ENCODE measurements at regions not wholly inside any gene's neighbourhood (a gene's known extent, or its start where the extent isn't known, plus 50 kb on each side); places are given as distances from the start of the nearest gene placed in this dataset.

GRCh38 chr6:99064834-99065233 is 117.1 kb upstream of the FBXL4 start:
- DNase-seq (ENCODE audit: low spot score) = no peak

- DNase-seq (ENCODE audit: low spot score) = no peak
These were observed 88.9 kb upstream of the FBXL4 start for GRCh38 chr6:99036672-99037071.

GRCh38 chr6:99032396-99032795 is 84.7 kb upstream of the FBXL4 start:
- DNase-seq (ENCODE audit: low spot score) = no peak

GRCh38 chr6:99031957-99032356 is 84.2 kb upstream of the FBXL4 start:
- no peak for DNase-seq (ENCODE audit: low spot score)

GRCh38 chr6:99030915-99031314 is 83.2 kb upstream of the FBXL4 start:
- DNase-seq (ENCODE audit: low spot score) = no peak

- no peak for DNase-seq (ENCODE audit: low spot score)
These were observed 78.4 kb upstream of the FBXL4 start for GRCh38 chr6:99026135-99026534.

- no peak for DNase-seq (ENCODE audit: low spot score)
These were observed 76.3 kb upstream of the FBXL4 start for GRCh38 chr6:99024089-99024488.

- DNase-seq (ENCODE audit: low spot score) = no peak
These were observed 74.4 kb upstream of the FBXL4 start for GRCh38 chr6:99022039-99022609.

GRCh38 chr6:99019381-99019780 is 71.6 kb upstream of the FBXL4 start:
- no peak for DNase-seq (ENCODE audit: low spot score)

- no peak for DNase-seq (ENCODE audit: low spot score)
These were observed 69.4 kb upstream of the FBXL4 start for GRCh38 chr6:99017150-99017549.

- no peak for DNase-seq (ENCODE audit: low spot score)
These were observed 68.6 kb upstream of the FBXL4 start for GRCh38 chr6:99016355-99016754.

GRCh38 chr6:99014061-99014460 is 66.3 kb upstream of the FBXL4 start:
- DNase-seq (ENCODE audit: low spot score) = no peak

GRCh38 chr6:99013661-99014060 is 65.9 kb upstream of the FBXL4 start:
- no peak for DNase-seq (ENCODE audit: low spot score)

- DNase-seq (ENCODE audit: low spot score) = no peak
These were observed 65.4 kb upstream of the FBXL4 start for GRCh38 chr6:99013145-99013544.

GRCh38 chr6:99011151-99011550 is 63.4 kb upstream of the FBXL4 start:
- DNase-seq (ENCODE audit: low spot score) = no peak

GRCh38 chr6:99002831-99003230 is 55.1 kb upstream of the FBXL4 start:
- DNase-seq (ENCODE audit: low spot score) = no peak

- DNase-seq (ENCODE audit: low spot score) = no peak
These were observed 50.4 kb upstream of the FBXL4 start for GRCh38 chr6:98998103-98998502.

Data from hematopoietic multipotent progenitor cell treated with erythropoietin and hydrocortisone succinate and interleukin-3 and kit ligand, for 17 days (in vitro differentiated cells).